ENCODE measurements at regions not wholly inside any gene's neighbourhood (a gene's known extent, or its start where the extent isn't known, plus 50 kb on each side); places are given as distances from the start of the nearest gene placed in this dataset.
A peak's percentile ranks its signal among the peaks of the same experiment; 100 is the strongest.

GRCh38 chr13:44300895-44301638 lies 72.6 kb upstream of the SERP2 start:
- no peak overlapping the region for H3K27ac ChIP-seq (ENCODE audit: low read length)
- H3K27me3 ChIP-seq (ENCODE audit: control insufficient read depth, insufficient read depth, low read length): peaks cover 20% of the 10 kb centered on the region
- no peaks in the 10 kb centered on the region for H3K9me3 ChIP-seq (ENCODE audit: control insufficient read depth, low read depth, low read length)
- peaks cover 11% of the 10 kb centered on the region for H3K4me1 ChIP-seq (ENCODE audit: control insufficient read depth, low read depth, low read length)
- no peaks in the 10 kb centered on the region for H3K36me3 ChIP-seq (ENCODE audit: control insufficient read depth, low read depth, low read length)
- no peak overlapping the region for H3K4me3 ChIP-seq (ENCODE audit: low read length)
- H3K9ac ChIP-seq (ENCODE audit: low read length): no peak overlapping the region

DNA sequence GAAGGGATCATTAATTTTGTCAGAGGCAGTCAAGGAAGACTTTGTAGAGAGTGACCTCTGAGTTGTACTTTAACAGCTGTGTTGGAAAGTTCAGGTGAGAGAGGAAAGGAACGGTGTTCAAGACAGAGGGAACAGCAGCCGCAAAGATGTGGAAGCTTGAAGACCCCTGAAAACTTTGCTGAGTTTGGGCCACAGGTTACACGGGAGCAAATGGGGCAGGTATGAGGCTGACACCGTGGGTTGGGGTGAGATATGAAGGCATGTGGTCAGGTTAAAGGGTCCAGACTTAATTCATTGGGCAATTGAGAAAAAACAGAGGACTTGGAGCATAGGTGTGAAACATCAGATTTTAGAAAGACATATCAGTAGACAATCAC lies 72.0 kb upstream of the SERP2 start:
- Histone ChIP-seq H3K4me1 (ENCODE audit: control insufficient read depth, low read depth, low read length) (peaks cover 17% of the 10 kb centered on the region), H3K9ac (ENCODE audit: low read length) (no peak overlapping the region), H3K4me3 (ENCODE audit: low read length) (no peak overlapping the region), H3K27ac (ENCODE audit: low read length) (no peak overlapping the region), H3K36me3 (ENCODE audit: control insufficient read depth, low read depth, low read length) (no peaks in the 10 kb centered on the region), H3K27me3 (ENCODE audit: control insufficient read depth, insufficient read depth, low read length) (peaks cover 26% of the 10 kb centered on the region), H3K9me3 (ENCODE audit: control insufficient read depth, low read depth, low read length) (no peaks in the 10 kb centered on the region)

- no peak overlapping the region for H3K27ac ChIP-seq (ENCODE audit: low read length)
- H3K27me3 ChIP-seq (ENCODE audit: control insufficient read depth, insufficient read depth, low read length): peaks cover 26% of the 10 kb centered on the region
- H3K9ac ChIP-seq (ENCODE audit: low read length): no peak overlapping the region
- H3K4me1 ChIP-seq (ENCODE audit: control insufficient read depth, low read depth, low read length): peaks cover 18% of the 10 kb centered on the region
- H3K4me3 ChIP-seq (ENCODE audit: low read length): no peak overlapping the region
- no peaks in the 10 kb centered on the region for H3K9me3 ChIP-seq (ENCODE audit: control insufficient read depth, low read depth, low read length)
- H3K36me3 ChIP-seq (ENCODE audit: control insufficient read depth, low read depth, low read length): no peaks in the 10 kb centered on the region
These were observed 71.4 kb upstream of the SERP2 start for GRCh38 chr13:44302233-44302632.

DNA sequence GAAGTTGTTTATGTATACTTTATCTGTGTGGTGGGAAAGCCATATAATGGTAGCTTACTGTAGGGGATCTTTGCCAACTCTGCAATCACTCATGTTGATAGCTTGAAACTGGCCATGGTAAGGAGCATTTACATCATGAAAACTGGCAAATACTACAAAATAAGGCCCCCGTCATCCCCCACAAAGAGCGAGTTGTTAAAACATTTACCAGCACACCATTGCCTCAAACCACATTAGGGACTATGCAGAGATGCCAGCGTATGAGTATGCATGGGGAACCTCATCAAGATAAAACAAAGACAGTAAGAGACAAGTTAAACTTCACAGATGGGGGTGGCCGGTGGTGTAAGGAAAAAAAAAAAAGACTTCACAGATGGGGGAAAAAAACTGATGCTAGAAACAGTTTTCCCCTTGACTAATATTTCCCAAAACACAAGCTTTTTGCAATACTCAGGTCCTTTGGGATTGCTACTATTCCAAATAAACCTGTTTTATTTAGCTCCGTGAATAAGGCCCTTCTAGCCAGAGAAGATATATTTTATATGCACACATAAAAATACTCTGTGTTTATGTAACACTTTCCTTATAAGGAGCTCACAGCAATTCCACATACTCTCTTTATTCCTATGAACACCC lies 70.6 kb upstream of the SERP2 start:
- Histone ChIP-seq H3K4me3 (ENCODE audit: low read length) (no peak overlapping the region), H3K9me3 (ENCODE audit: control insufficient read depth, low read depth, low read length) (no peaks in the 10 kb centered on the region), H3K36me3 (ENCODE audit: control insufficient read depth, low read depth, low read length) (no peaks in the 10 kb centered on the region), H3K9ac (ENCODE audit: low read length) (no peak overlapping the region), H3K27ac (ENCODE audit: low read length) (no peak overlapping the region), H3K4me1 (ENCODE audit: control insufficient read depth, low read depth, low read length) (peaks cover 20% of the 10 kb centered on the region), H3K27me3 (ENCODE audit: control insufficient read depth, insufficient read depth, low read length) (peaks cover 34% of the 10 kb centered on the region)

DNA sequence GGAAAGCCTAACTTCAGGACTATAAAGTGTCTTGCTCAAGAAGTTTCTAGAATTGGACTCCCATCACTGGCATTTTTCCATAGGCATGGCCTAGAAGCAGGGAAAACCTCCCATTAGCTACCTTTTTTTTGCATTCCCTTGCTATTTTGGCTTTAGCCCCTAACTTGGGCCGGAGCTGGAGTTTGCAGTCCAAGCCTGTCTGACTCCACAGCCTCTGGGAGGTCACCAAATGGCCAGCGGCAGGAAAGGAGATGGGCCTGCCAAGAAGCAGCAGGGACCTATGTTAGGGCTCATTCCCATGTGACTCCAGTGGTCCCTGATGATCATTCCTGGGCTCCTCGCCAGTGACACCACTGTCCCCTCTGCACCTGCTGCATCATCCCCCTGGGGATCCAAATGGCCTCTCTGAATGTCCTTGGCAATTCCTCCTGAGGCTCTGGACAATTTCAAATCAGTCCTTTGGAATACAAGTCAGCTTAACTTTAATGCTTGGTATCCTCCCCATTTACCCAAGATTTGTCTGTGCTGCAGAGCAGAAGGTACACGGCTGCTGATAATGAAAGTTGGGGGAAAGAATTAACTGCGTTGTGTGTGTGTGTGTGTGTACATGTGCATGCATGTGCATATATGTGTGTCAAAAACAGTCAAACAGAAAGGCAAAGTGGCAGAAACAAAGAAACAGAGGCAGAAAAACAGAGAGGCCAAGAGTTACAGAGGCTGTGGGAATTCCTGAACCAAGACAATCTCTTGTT lies 69.8 kb upstream of the SERP2 start:
- H3K27ac ChIP-seq (ENCODE audit: low read length): no peak overlapping the region
- H3K4me1 ChIP-seq (ENCODE audit: control insufficient read depth, low read depth, low read length): peaks cover 20% of the 10 kb centered on the region
- H3K9me3 ChIP-seq (ENCODE audit: control insufficient read depth, low read depth, low read length): no peaks in the 10 kb centered on the region
- H3K4me3 ChIP-seq (ENCODE audit: low read length): no peak overlapping the region
- peaks cover 42% of the 10 kb centered on the region for H3K27me3 ChIP-seq (ENCODE audit: control insufficient read depth, insufficient read depth, low read length)
- no peak overlapping the region for H3K9ac ChIP-seq (ENCODE audit: low read length)
- no peaks in the 10 kb centered on the region for H3K36me3 ChIP-seq (ENCODE audit: control insufficient read depth, low read depth, low read length)

- Histone ChIP-seq H3K27ac (ENCODE audit: low read length) (no peak overlapping the region), H3K9ac (ENCODE audit: low read length) (no peak overlapping the region), H3K4me3 (ENCODE audit: low read length) (no peak overlapping the region), H3K4me1 (ENCODE audit: control insufficient read depth, low read depth, low read length) (peaks cover 20% of the 10 kb centered on the region), H3K9me3 (ENCODE audit: control insufficient read depth, low read depth, low read length) (no peaks in the 10 kb centered on the region), H3K27me3 (ENCODE audit: control insufficient read depth, insufficient read depth, low read length) (peaks cover 47% of the 10 kb centered on the region), H3K36me3 (ENCODE audit: control insufficient read depth, low read depth, low read length) (no peaks in the 10 kb centered on the region)
These were observed 69.2 kb upstream of the SERP2 start for GRCh38 chr13:44304433-44304725.

- no peaks in the 10 kb centered on the region for H3K9me3 ChIP-seq (ENCODE audit: control insufficient read depth, low read depth, low read length)
- H3K9ac ChIP-seq (ENCODE audit: low read length): no peak overlapping the region
- H3K4me3 ChIP-seq (ENCODE audit: low read length): peak overlapping the region; percentile 44
- no peak overlapping the region for H3K27ac ChIP-seq (ENCODE audit: low read length)
- no peaks in the 10 kb centered on the region for H3K36me3 ChIP-seq (ENCODE audit: control insufficient read depth, low read depth, low read length)
- peaks cover 20% of the 10 kb centered on the region for H3K4me1 ChIP-seq (ENCODE audit: control insufficient read depth, low read depth, low read length)
- H3K27me3 ChIP-seq (ENCODE audit: control insufficient read depth, insufficient read depth, low read length): peaks cover 53% of the 10 kb centered on the region
These were observed 68.3 kb upstream of the SERP2 start for GRCh38 chr13:44305286-44305685.

DNA sequence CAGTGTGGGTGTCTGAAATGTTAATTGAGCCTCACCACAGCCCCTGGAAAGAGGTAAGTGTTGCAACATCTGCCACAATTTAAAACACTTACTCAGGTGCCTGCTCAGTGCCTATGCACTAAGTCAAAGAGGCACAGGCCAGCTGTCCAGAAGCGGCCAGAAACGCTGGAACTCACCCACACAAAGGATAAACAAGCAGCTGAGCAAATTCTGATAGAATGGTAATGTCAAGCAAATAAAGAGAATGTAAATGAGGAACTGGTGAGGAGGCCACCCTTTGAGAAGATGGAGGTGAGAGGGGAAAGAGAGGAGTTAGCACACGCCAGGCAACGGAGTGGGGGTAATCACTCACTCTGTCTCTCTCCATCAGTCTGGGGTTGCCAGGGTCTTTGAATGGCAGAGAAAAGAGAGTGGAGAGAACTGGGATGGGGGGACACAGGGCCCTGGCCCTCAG lies 67.7 kb upstream of the SERP2 start:
- H3K4me3 ChIP-seq (ENCODE audit: low read length): peak overlapping the region; percentile 44
- H3K27ac ChIP-seq (ENCODE audit: low read length): no peak overlapping the region
- H3K9ac ChIP-seq (ENCODE audit: low read length): peak overlapping the region; percentile 2
- peaks cover 53% of the 10 kb centered on the region for H3K27me3 ChIP-seq (ENCODE audit: control insufficient read depth, insufficient read depth, low read length)
- H3K36me3 ChIP-seq (ENCODE audit: control insufficient read depth, low read depth, low read length): no peaks in the 10 kb centered on the region
- peaks cover 20% of the 10 kb centered on the region for H3K4me1 ChIP-seq (ENCODE audit: control insufficient read depth, low read depth, low read length)
- no peaks in the 10 kb centered on the region for H3K9me3 ChIP-seq (ENCODE audit: control insufficient read depth, low read depth, low read length)

GRCh38 chr13:44306371-44307192 lies 67.0 kb upstream of the SERP2 start:
- Histone ChIP-seq H3K9me3 (ENCODE audit: control insufficient read depth, low read depth, low read length) (no peaks in the 10 kb centered on the region), H3K4me1 (ENCODE audit: control insufficient read depth, low read depth, low read length) (peaks cover 20% of the 10 kb centered on the region), H3K9ac (ENCODE audit: low read length) (peak overlapping the region; percentile 2), H3K27ac (ENCODE audit: low read length) (no peak overlapping the region), H3K36me3 (ENCODE audit: control insufficient read depth, low read depth, low read length) (no peaks in the 10 kb centered on the region), H3K4me3 (ENCODE audit: low read length) (peak overlapping the region; percentile 44), H3K27me3 (ENCODE audit: control insufficient read depth, insufficient read depth, low read length) (peaks cover 53% of the 10 kb centered on the region)

DNA sequence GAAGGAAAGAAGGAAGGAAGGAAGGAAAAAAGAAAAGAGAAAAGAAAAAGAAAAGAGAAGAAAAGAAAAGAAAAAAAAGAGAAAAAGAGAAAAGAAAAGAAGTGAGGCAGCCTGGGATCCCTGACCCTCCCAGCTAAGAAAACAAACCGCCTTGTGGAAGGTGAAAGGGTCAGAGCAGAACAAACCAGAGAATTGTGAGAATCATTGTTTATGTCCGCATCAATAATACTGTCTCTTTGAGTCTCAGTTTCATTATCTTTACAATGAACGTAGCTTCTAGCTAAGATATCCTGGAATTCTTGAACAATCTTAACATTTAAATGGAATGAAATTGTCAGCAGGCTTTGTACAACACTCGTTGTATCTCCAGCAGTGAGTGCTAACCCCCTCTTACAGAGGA lies 66.4 kb upstream of the SERP2 start:
- Histone ChIP-seq H3K27ac (ENCODE audit: low read length) (no peak overlapping the region), H3K9me3 (ENCODE audit: control insufficient read depth, low read depth, low read length) (no peaks in the 10 kb centered on the region), H3K9ac (ENCODE audit: low read length) (no peak overlapping the region), H3K27me3 (ENCODE audit: control insufficient read depth, insufficient read depth, low read length) (peaks cover 53% of the 10 kb centered on the region), H3K4me3 (ENCODE audit: low read length) (no peak overlapping the region), H3K4me1 (ENCODE audit: control insufficient read depth, low read depth, low read length) (peaks cover 20% of the 10 kb centered on the region), H3K36me3 (ENCODE audit: control insufficient read depth, low read depth, low read length) (no peaks in the 10 kb centered on the region)

DNA sequence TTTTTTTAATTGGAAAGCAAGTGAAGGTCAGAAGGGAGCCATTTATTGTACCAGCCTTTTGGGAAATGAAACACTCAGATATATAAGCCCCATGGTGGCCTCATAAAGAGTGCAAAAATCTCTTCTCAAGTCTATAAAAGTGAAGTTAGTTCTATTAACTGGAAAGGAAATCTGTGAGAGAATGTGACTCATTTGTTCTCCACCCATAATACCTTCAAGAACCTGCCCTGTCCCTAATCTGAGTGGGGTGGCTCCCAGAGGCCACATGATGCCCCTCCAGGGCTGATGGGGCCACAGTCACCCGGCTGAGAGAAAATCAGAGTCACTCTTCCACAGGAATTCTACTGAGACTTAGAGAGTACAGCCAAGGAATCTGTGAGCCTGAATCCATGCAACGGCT lies 65.8 kb upstream of the SERP2 start:
- Histone ChIP-seq H3K9ac (ENCODE audit: low read length) (no peak overlapping the region), H3K27ac (ENCODE audit: low read length) (no peak overlapping the region), H3K4me1 (ENCODE audit: control insufficient read depth, low read depth, low read length) (peaks cover 20% of the 10 kb centered on the region), H3K27me3 (ENCODE audit: control insufficient read depth, insufficient read depth, low read length) (peaks cover 53% of the 10 kb centered on the region), H3K36me3 (ENCODE audit: control insufficient read depth, low read depth, low read length) (no peaks in the 10 kb centered on the region), H3K4me3 (ENCODE audit: low read length) (no peak overlapping the region), H3K9me3 (ENCODE audit: control insufficient read depth, low read depth, low read length) (no peaks in the 10 kb centered on the region)
